ENCODE measurements at regions not wholly inside any gene's neighbourhood (a gene's known extent, or its start where the extent isn't known, plus 50 kb on each side); places are given as distances from the start of the nearest gene placed in this dataset.
"Not testable (repeated sequence)": the region's sequence is repeated elsewhere in the genome, so short reads cannot be mapped to it uniquely, and the experiment has no call there.

DNA sequence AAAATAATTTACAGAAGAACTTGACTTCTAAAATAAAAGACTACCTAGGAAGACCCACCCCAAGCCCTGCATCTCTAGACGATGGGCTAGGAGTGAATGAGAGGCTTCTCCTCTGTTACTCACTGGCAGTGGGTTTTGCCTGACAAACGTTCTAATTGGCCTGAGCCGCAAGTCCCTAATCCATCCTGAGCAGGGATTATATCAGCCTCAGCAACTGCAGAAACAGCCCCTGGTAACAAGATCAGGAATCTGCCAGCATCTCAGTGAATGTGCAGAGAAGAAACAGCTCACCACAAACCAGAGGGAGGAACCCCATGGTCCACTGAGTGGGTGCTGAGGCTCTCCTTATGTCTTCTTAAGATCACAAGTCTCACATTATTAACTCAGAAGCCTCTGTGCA is 240.6 kb downstream of the BRINP2 start:
- Histone ChIP-seq H3K4me1 (no peaks in the 10 kb centered on the region), H3K36me3 (no peaks in the 10 kb centered on the region), H3K27ac (no peak overlapping the region), H3K9me3 (no peaks in the 10 kb centered on the region), H3K27me3 (no peaks in the 10 kb centered on the region), H3K4me3 (no peak overlapping the region)
- TF ChIP-seq, protein P1, sequence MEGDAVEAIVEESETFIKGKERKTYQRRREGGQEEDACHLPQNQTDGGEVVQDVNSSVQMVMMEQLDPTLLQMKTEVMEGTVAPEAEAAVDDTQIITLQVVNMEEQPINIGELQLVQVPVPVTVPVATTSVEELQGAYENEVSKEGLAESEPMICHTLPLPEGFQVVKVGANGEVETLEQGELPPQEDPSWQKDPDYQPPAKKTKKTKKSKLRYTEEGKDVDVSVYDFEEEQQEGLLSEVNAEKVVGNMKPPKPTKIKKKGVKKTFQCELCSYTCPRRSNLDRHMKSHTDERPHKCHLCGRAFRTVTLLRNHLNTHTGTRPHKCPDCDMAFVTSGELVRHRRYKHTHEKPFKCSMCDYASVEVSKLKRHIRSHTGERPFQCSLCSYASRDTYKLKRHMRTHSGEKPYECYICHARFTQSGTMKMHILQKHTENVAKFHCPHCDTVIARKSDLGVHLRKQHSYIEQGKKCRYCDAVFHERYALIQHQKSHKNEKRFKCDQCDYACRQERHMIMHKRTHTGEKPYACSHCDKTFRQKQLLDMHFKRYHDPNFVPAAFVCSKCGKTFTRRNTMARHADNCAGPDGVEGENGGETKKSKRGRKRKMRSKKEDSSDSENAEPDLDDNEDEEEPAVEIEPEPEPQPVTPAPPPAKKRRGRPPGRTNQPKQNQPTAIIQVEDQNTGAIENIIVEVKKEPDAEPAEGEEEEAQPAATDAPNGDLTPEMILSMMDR (IDR thresholded peaks at IDR 0.05) = no peak
- no peak for DNase-seq
- intact Hi-C loops (cut with DNase I) = no loop called here
- no peak for ATAC-seq

DNA sequence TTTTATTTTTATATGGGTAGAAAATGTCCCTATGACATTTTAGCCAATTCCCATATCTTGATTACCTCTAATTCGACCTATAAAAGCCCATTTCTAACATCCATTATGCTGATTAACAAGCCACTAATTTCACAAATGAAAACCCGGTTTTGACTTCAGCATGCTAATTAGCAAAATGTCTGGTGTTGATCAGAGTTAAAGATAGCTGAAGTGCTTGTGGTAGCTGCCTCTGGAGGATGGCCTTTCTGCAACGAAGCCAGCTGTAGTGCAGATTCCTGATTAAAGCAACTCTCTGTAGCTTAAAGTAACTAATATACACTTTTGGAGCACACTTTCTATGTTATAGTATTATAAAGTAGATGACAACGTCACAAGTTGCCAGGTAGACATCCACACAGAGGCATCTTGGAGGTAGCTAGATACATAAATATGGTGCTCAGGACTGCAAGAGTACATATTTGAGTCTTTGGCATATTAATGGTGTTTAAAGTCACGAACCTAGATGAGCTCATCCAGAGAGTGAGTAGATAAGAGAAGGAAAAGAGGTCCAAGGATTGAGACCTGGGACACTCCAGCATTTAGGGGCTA is 239.5 kb downstream of the BRINP2 start:
- H3K9me3 ChIP-seq = no peaks in the 10 kb centered on the region
- no peak overlapping the region for H3K27ac ChIP-seq
- no peaks in the 10 kb centered on the region for H3K36me3 ChIP-seq
- TF ChIP-seq, protein P1 (IDR thresholded peaks at IDR 0.05) = no peak
- DNase-seq (no peak), ATAC-seq (no peak)
- no peaks in the 10 kb centered on the region for H3K4me1 ChIP-seq
- intact Hi-C loops (cut with DNase I) = no loop called here
- no peaks in the 10 kb centered on the region for H3K27me3 ChIP-seq
- no peak overlapping the region for H3K4me3 ChIP-seq

DNA sequence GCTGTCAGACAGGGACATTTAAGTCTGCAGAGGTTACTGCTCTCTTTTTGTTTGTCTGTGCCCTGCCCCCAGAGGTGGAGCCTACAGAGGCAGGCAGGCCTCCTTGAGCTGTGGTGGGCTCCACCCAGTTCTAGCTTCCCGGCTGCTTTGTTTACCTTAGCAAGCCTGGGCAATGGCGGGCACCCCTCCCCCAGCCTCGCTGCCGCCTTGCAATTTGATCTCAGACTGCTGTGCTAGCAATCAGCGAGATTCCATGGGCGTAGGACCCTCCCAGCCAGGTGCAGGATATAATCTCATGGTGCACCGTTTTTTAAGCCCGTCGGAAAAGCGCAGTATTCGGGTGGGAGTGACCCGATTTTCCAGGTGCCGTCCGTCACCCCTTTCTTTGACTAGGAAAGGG is 235.6 kb downstream of the BRINP2 start:
- H3K4me3 ChIP-seq; H3K36me3 ChIP-seq; H3K27ac ChIP-seq; H3K4me1 ChIP-seq; DNase-seq; H3K9me3 ChIP-seq; H3K27me3 ChIP-seq; intact Hi-C loops (cut with DNase I); ATAC-seq: not testable (repeated sequence)

DNA sequence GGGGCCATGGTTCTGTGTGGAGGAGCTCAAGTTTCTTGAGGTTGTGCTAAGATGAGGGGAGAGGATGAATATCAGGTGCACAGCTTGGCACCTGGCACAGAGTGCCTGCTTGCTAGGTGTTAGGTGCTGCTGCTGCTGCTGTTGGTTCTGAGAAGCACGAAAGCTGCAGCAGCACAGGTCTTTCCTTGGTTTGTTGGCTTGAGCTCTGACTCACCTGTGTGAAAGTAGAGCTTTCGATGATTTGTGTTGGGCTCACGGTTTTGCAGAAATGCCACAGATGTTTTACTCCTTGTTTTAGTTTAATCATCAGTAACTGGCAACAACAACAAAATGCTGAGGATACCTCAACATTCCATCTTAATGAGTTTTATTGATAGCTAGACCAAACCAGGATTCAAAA is 221.6 kb downstream of the BRINP2 start:
- Histone ChIP-seq H3K27me3 (no peaks in the 10 kb centered on the region), H3K4me3 (no peak overlapping the region), H3K9me3 (no peaks in the 10 kb centered on the region), H3K36me3 (no peaks in the 10 kb centered on the region), H3K27ac (no peak overlapping the region), H3K4me1 (no peaks in the 10 kb centered on the region)
- TF ChIP-seq, protein P1 (IDR thresholded peaks at IDR 0.05) = no peak
- intact Hi-C loops (cut with DNase I) = no loop called here
- no peak for ATAC-seq
- DNase-seq = no peak

DNA sequence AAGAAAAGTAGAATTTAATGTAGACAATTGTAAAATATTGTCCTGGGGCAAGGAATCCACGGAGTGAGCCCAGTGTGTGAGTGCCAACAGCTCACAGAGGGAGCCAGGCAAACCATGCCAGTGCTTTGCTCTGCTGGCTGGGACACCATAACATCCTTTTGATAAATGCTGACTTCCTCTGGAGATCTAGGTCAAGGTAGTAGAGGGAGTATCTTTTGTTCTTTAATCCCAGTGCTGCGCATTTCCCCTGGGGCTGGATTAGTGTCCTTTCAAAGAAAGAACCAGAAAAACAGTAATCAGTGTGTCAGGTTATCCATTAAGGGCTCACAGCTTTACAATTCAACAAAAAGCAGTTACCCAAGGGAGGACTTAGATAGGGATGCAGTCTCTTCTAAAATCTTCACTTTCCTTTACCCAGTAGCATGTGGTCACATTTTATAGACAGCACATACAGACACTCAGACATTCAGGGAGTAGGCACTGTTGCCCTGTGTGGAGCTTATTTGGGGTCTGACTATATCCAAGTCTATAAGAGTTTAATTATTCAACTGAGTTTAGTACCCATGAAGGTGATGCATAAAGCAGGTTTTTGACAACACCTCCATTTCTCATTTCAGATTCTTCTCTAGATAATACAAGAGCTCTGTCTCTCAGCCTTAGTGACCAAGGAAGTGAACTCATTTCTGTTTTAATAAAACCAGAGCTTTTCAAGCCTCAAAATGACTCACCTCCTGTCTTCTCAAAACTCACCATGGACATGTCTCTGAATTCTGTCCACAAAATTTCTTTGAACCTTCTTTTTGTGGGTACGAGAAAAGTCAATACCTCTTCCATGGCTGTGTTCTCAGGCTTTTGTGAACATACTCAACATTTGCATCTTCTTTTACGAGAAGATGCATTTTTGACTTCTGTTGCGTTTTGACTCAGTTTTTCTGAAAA is 215.3 kb downstream of the BRINP2 start:
- Histone ChIP-seq H3K27ac (no peak overlapping the region), H3K27me3 (no peaks in the 10 kb centered on the region), H3K9me3 (no peaks in the 10 kb centered on the region), H3K36me3 (no peaks in the 10 kb centered on the region), H3K4me1 (no peaks in the 10 kb centered on the region), H3K4me3 (no peak overlapping the region)
- TF ChIP-seq, protein P1 (IDR thresholded peaks at IDR 0.05) = no peak
- intact Hi-C loops (cut with DNase I) = no loop called here
- DNase-seq (no peak), ATAC-seq (no peak)

DNA sequence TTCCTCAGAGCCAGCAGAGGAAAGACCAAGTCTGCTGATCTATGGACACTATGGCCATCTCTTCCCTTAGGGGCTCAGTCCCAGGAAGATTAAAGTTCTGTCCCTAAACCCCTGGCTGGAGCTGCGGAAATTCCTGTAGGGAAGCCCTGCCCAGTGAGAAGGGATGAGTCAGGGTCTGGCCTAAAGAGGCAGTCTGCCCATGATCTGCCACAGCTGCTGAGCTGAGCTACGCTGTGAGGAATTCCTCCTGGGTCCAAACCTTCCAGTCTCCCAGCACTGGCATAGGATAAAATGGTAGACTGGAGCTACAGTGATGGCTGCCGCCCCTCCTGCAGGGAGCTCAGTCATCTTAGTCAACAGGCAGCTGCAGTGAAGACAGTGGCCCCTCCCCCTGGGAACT is 213.7 kb downstream of the BRINP2 start:
- ATAC-seq = no peak
- TF ChIP-seq, protein P1 (IDR thresholded peaks at IDR 0.05) = no peak
- DNase-seq = no peak
- Histone ChIP-seq H3K27ac (no peak overlapping the region), H3K9me3 (no peaks in the 10 kb centered on the region), H3K4me1 (no peaks in the 10 kb centered on the region), H3K4me3 (no peak overlapping the region), H3K36me3 (no peaks in the 10 kb centered on the region), H3K27me3 (no peaks in the 10 kb centered on the region)
- intact Hi-C loops (cut with DNase I) = no loop called here
